Vagina (tissue), 2 donors: ENCODE measurements at regions not wholly inside any gene's neighbourhood (a gene's known extent, or its start where the extent isn't known, plus 50 kb on each side); places are given as distances from the start of the nearest gene placed in this dataset.

ENCODE experiments used
- DNase-seq, 2 donors: peaks; one replicate each; pipeline ENCODE4 v3.0.0-alpha.2; 2017; ENCODE audit errors: extremely low spot score in 2 of 2
- H3K27ac ChIP-seq: fragments of 200-600 bp; sonication (generic); one replicate; pipeline ENCODE4 v1.5.1; 2019
- H3K27me3 ChIP-seq: fragments of 200-600 bp; sonication (generic); one replicate; pipeline ENCODE4 v1.5.1; 2019
- H3K36me3 ChIP-seq, 2 donors: fragments of 200-600 bp; sonication (generic); one replicate each; pipeline ENCODE4 v1.5.1; 2017 to 2019
- H3K4me1 ChIP-seq: fragments of 200-600 bp; sonication (generic); one replicate; pipeline ENCODE4 v1.5.1; 2019
- H3K4me3 ChIP-seq, 2 donors: fragments of 200-600 bp; sonication (generic); 1 replicate in 1 of 2; 2 replicates in 1 of 2; pipeline ENCODE4 v1.5.1; 2016 to 2019
- H3K9me3 ChIP-seq: fragments of 200-600 bp; sonication (generic); one replicate; pipeline ENCODE4 v1.5.1; 2019
- CTCF ChIP-seq, 3 experiments: fragments of 450-650 bp in 2 of 3; fragments of 200-600 bp in 1 of 3; sonication (generic) in 1 of 3; IDR thresholded peaks; one replicate each; pipeline ENCODE4 v1.5.1; 2017 to 2019; ENCODE audit warnings: antibody characterized with exemption in 3 of 3, mild to moderate bottlenecking in 2 of 3, moderate library complexity in 2 of 3
- POLR2A ChIP-seq, 2 donors: fragments of 450-650 bp; IDR thresholded peaks; one replicate each; pipeline ENCODE4 v1.6.1; 2017; ENCODE audit warnings: antibody characterized with exemption in 2 of 2, mild to moderate bottlenecking in 2 of 2, moderate library complexity in 2 of 2
- POLR2AphosphoS5 ChIP-seq, 2 donors: sonication (generic); formaldehyde crosslinking; IDR thresholded peaks; one replicate each; pipeline ENCODE4 v1.9.0; 2017; ENCODE audit warnings: antibody characterized with exemption in 2 of 2, mild to moderate bottlenecking in 2 of 2, low read depth in 1 of 2; ENCODE audit not compliant: insufficient read depth in 1 of 2
- intact Hi-C: fragments of 100-400 bp; cut with DNase I; formaldehyde crosslinking; loops from one replicate; pipeline ENCODE4 v1.15.1; 2023

- intact Hi-C loops, result loop anchor here (5.0 kb wide), 1 partner anchor 953 kb away; no protein-coding TSS in a partner anchor
- TF ChIP-seq CTCF (IDR thresholded peaks at IDR 0.05), result no peak
- TF ChIP-seq POLR2AphosphoS5 (IDR thresholded peaks at IDR 0.05; ENCODE audit: insufficient read depth in 1 of 2, low read depth in 1 of 2), result no peak
- no peak for TF ChIP-seq POLR2A (IDR thresholded peaks at IDR 0.05)
- no peaks in the 10 kb centered on the region for H3K27me3 ChIP-seq
- H3K9me3 ChIP-seq, result no peaks in the 10 kb centered on the region
- no peak overlapping the region for H3K27ac ChIP-seq
- H3K4me1 ChIP-seq, result peaks cover 11% of the 10 kb centered on the region
- no peak overlapping the region for H3K4me3 ChIP-seq
- H3K36me3 ChIP-seq, result no peaks in the 10 kb centered on the region
- DNase-seq, result no peak
Measured at GRCh38 chr11:15654451-15654850, 539.7 kb downstream of the INSC start.

DNA sequence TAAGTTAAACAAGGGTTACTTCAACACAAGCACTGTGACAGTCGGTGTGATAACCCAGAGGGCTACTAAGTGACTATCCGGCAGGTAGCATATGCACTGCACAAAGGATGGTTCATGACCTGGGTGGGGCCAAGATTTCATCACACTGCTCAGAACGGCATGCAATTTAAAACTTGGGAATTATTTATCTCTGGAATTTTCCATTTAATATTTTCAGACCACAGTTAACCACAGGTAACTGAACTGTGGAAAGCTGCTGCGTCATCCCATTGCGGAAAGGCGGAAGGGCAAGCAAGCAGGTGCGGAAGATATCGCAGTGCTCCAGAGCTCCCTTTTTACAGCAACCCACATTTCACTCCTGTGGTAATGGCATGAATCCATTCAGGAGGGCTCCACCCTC, 540.8 kb downstream of the INSC start:
- Histone ChIP-seq H3K27me3 (no peaks in the 10 kb centered on the region), H3K36me3 (no peaks in the 10 kb centered on the region), H3K27ac (no peak overlapping the region), H3K9me3 (no peaks in the 10 kb centered on the region), H3K4me1 (peaks cover 7% of the 10 kb centered on the region), H3K4me3 (no peak overlapping the region)
- intact Hi-C loops, result no loop called here
- DNase-seq, result no peak
- no peak for TF ChIP-seq POLR2A (IDR thresholded peaks at IDR 0.05)
- TF ChIP-seq CTCF (IDR thresholded peaks at IDR 0.05), result no peak
- no peak for TF ChIP-seq POLR2AphosphoS5 (IDR thresholded peaks at IDR 0.05; ENCODE audit: insufficient read depth in 1 of 2, low read depth in 1 of 2)

DNA sequence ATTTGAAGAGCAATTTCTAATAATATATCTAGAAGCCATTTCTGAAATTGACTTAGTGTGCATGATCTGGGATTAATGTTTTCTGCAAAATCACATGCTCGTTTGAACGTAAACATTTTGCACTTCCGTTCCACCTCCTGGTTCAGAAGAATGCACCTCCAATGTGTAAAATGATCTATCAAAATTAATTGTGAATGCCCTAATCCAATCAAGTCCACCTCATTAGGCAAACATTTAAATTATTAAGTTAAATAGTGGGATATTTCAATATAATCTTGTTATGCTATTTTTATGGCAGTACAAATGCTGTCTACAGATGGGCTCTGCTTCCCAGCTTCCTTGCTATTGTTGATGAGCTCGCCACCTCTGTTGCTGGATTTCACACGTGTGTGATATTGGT, 542.5 kb downstream of the INSC start:
- intact Hi-C loops, result no loop called here
- no peak for DNase-seq

DNA sequence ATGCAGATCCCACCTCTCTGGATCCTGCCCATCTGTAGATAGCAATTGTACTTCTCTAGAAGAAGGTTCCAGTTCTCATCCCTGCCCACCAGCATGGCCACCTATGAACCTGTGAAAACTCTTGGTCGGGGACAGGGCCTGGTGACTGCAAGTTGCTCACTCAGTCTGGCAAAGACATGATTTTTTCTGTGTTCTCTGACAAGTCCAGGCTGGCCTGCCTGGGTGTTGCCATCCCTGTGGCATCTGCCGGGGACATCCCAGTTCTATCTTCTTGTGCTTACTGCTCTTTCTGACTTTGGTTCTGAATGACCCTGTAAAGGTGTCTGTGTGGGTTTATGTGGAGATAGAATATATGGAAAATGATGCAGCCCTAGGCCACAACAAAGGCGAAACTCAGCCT, 545.8 kb downstream of the INSC start:
- H3K4me3 ChIP-seq, result no peak overlapping the region
- H3K9me3 ChIP-seq, result no peaks in the 10 kb centered on the region
- no peak for TF ChIP-seq POLR2AphosphoS5 (IDR thresholded peaks at IDR 0.05; ENCODE audit: insufficient read depth in 1 of 2, low read depth in 1 of 2)
- H3K27me3 ChIP-seq, result no peaks in the 10 kb centered on the region
- H3K4me1 ChIP-seq, result peaks cover 13% of the 10 kb centered on the region
- H3K27ac ChIP-seq, result no peak overlapping the region
- DNase-seq, result no peak
- H3K36me3 ChIP-seq, result no peaks in the 10 kb centered on the region
- intact Hi-C loops, result no loop called here

More for the DNA sequence above, 542.5 kb downstream of the INSC start:
- no peak overlapping the region for H3K4me3 ChIP-seq
- no peaks in the 10 kb centered on the region for H3K36me3 ChIP-seq
- no peak overlapping the region for H3K27ac ChIP-seq
- H3K9me3 ChIP-seq, result no peaks in the 10 kb centered on the region
- no peak for TF ChIP-seq POLR2AphosphoS5 (IDR thresholded peaks at IDR 0.05; ENCODE audit: insufficient read depth in 1 of 2, low read depth in 1 of 2)
- TF ChIP-seq POLR2A (IDR thresholded peaks at IDR 0.05), result no peak
- TF ChIP-seq CTCF (IDR thresholded peaks at IDR 0.05), result no peak
- H3K4me1 ChIP-seq, result no peaks in the 10 kb centered on the region
- H3K27me3 ChIP-seq, result no peaks in the 10 kb centered on the region

DNA sequence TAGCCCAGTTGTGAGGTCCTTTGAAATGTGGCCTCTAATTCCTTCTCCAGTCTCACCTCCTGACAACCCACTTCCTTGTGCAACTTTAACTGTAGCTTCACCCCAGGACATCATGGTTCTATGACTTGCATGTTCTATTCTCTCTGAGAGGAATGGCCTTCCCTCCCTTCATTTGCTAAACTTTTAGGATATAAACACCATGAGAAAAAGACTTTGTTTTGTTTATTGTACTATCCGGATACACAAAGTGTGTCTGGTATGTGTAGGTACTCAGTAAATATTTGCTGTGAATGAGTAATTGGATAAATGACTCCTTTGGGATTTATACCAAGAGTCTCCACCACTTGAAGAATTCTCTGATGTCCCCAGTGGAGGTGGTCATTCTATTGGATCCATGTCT, 547.6 kb downstream of the INSC start:
- TF ChIP-seq CTCF (IDR thresholded peaks at IDR 0.05) (no peak), POLR2AphosphoS5 (IDR thresholded peaks at IDR 0.05; ENCODE audit: insufficient read depth in 1 of 2, low read depth in 1 of 2) (no peak), POLR2A (IDR thresholded peaks at IDR 0.05) (no peak)
- no peak overlapping the region for H3K27ac ChIP-seq
- peaks cover 13% of the 10 kb centered on the region for H3K4me1 ChIP-seq
- H3K9me3 ChIP-seq, result no peaks in the 10 kb centered on the region
- H3K36me3 ChIP-seq, result no peaks in the 10 kb centered on the region
- no peaks in the 10 kb centered on the region for H3K27me3 ChIP-seq
- DNase-seq, result no peak
- H3K4me3 ChIP-seq, result no peak overlapping the region
- intact Hi-C loops, result no loop called here
